ENCODE measurements at regions not wholly inside any gene's neighbourhood (a gene's known extent, or its start where the extent isn't known, plus 50 kb on each side); places are given as distances from the start of the nearest gene placed in this dataset.
A peak's percentile ranks its signal among the peaks of the same experiment; 100 is the strongest.

DNA sequence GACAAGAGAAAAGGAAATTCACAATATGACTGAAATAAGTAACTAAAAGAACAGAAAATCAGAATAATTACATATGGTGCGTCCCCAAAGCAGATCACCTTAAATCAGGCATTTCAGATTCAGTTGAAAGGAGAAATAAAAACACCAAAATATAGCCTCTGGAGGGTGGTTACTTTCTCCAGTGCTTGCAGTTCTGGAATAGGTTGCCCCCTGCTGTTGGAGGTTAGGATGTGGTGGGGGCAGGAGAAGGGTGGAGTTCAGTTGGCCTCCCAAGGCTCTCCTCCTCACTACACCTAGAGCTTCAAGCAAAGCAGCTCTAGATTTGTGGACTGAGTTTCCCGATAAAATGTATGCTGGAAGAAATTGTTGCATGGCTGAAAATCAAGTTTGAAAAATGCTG is 338.2 kb upstream of the TLE4 start:
- TF ChIP-seq, protein P1, sequence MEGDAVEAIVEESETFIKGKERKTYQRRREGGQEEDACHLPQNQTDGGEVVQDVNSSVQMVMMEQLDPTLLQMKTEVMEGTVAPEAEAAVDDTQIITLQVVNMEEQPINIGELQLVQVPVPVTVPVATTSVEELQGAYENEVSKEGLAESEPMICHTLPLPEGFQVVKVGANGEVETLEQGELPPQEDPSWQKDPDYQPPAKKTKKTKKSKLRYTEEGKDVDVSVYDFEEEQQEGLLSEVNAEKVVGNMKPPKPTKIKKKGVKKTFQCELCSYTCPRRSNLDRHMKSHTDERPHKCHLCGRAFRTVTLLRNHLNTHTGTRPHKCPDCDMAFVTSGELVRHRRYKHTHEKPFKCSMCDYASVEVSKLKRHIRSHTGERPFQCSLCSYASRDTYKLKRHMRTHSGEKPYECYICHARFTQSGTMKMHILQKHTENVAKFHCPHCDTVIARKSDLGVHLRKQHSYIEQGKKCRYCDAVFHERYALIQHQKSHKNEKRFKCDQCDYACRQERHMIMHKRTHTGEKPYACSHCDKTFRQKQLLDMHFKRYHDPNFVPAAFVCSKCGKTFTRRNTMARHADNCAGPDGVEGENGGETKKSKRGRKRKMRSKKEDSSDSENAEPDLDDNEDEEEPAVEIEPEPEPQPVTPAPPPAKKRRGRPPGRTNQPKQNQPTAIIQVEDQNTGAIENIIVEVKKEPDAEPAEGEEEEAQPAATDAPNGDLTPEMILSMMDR (IDR thresholded peaks at IDR 0.05; ENCODE audit: low read depth, low read length, missing control alignments): peak; percentile 17
- H3K4me3 ChIP-seq (ENCODE audit: low read depth, low read length): no peak overlapping the region
- no peak for DNase-seq (ENCODE audit: low read depth)
- in situ Hi-C loops (cut with HindIII; ENCODE audit: low sequenced_read_pairs): no loop called here

DNA sequence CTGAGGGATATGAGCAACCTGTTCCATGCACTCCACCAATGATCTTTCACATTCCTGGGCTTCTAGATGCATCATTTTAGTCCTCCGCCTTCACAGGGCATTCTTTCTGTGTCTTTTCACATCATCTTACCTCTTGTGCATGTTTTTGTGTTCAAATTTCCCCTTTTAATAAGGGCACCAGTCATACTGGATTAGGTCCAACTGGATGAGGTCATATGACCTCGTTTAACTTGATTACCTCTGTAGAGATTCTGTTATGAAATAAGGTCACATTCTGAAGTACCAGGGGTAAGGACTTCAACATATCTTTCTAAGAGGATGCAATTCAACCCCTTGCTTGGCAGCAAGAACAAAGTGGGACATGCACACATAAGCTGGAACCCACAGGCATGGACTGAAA is 335.3 kb upstream of the TLE4 start:
- in situ Hi-C loops (cut with HindIII; ENCODE audit: low sequenced_read_pairs): no loop called here
- DNase-seq (ENCODE audit: low read depth): no peak
- no peak overlapping the region for H3K4me3 ChIP-seq (ENCODE audit: low read depth, low read length)
- TF ChIP-seq, protein P1 (IDR thresholded peaks at IDR 0.05; ENCODE audit: low read depth, low read length, missing control alignments): no peak

DNA sequence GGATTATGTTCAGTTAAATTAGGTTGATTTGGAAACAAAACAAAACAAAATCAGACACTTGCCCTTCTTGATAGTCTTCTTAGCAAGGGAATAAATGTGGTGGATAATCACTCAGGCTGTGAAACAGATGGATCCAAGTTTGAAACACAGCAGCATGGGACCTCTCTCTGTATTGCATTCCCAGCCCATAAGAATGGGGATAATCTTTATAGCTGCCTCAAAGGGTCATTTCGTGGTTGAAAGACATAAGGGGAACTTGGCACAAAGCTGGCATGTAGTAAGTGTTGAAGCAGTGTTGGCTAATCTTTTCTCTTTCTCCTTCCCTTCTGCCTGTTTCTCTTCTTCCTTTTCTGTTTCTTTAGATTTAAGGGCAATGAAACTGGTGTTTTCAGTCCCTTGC is 333.9 kb upstream of the TLE4 start:
- H3K4me3 ChIP-seq (ENCODE audit: low read depth, low read length): no peak overlapping the region
- in situ Hi-C loops (cut with HindIII; ENCODE audit: low sequenced_read_pairs): no loop called here
- TF ChIP-seq, protein P1 (IDR thresholded peaks at IDR 0.05; ENCODE audit: low read depth, low read length, missing control alignments): no peak
- DNase-seq (ENCODE audit: low read depth): no peak

DNA sequence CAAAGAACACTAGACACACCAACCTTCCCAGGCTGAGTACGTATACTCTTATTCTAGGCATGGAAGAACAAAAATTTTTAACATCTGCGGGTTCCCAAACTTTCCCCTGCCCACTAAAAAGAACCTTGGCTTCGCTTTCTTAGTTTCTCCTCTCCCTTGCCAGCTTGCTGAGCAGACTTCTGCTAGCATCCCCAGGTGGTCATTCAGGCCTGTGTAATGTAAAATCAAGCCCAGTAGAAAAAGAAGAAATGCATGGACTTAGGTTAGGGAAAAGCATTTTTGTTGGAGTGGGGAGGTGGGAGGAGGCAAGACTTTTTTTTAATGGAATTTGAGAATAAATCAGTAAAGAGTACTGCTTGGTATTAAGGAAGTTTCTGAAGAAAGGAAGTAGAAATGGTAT is 331.0 kb upstream of the TLE4 start:
- DNase-seq (ENCODE audit: low read depth): no peak
- in situ Hi-C loops (cut with HindIII; ENCODE audit: low sequenced_read_pairs): no loop called here
- no peak overlapping the region for H3K4me3 ChIP-seq (ENCODE audit: low read depth, low read length)
- TF ChIP-seq, protein P1 (IDR thresholded peaks at IDR 0.05; ENCODE audit: low read depth, low read length, missing control alignments): no peak

DNA sequence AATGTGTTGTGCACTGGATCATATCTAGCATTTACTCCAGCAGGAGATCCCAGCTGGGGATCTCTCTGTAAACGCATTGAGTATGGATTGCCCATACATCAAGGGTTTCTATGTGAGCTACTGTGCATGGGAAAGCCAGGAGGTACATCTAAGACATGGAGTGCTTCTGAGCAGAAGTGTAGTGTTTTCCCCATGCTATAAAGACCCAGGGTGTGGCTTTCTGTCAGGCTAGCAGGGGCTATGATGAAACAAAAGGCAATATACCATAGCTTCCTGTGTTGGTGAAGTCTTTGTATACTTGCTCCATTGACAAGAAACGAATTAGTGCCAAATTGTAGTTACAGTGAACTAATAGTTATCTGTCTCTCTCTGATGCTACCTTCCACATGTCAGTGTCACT is 329.3 kb upstream of the TLE4 start:
- in situ Hi-C loops (cut with HindIII; ENCODE audit: low sequenced_read_pairs): no loop called here
- no peak overlapping the region for H3K4me3 ChIP-seq (ENCODE audit: low read depth, low read length)
- TF ChIP-seq, protein P1 (IDR thresholded peaks at IDR 0.05; ENCODE audit: low read depth, low read length, missing control alignments): no peak
- DNase-seq (ENCODE audit: low read depth): no peak

DNA sequence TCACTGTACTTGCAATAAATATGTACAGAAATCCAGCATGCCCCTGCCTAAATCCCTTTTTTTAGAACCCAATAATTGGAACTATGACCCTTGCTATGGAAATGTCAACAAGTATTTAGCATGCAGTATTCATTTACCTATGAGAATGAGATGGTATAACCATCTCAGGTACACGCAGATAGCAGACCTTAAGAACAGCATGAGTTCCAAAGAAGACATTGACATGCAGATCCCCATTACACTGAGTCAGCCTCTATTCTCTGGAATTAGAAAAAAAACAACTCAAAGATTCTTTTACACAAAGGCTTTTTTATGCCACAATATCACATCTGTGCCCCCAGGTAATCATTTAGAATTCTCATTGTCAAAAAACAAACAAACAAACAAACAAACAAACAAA is 325.6 kb upstream of the TLE4 start:
- H3K4me3 ChIP-seq (ENCODE audit: low read depth, low read length): no peak overlapping the region
- TF ChIP-seq, protein P1 (IDR thresholded peaks at IDR 0.05; ENCODE audit: low read depth, low read length, missing control alignments): no peak
- no peak for DNase-seq (ENCODE audit: low read depth)
- in situ Hi-C loops (cut with HindIII; ENCODE audit: low sequenced_read_pairs): no loop called here

DNA sequence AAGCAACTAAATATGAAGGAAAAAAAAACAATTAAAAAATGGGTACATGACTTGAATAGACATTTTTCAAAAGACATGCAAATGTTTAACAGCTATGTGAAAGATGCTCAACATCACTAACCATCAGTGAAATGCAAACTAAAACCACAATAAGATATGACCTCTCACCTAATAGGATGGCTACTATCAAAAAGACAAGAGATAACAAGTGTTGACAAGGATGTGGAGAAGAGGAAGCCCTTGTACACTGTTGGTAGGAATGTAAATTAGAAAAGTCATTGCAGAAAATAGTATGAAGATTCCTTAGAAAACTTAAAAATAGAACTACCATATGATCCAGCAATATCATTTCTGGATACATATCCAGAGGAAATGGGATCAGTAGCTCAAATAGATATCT is 324.7 kb upstream of the TLE4 start:
- DNase-seq (ENCODE audit: low read depth): no peak
- TF ChIP-seq, protein P1 (IDR thresholded peaks at IDR 0.05; ENCODE audit: low read depth, low read length, missing control alignments): no peak
- in situ Hi-C loops (cut with HindIII; ENCODE audit: low sequenced_read_pairs): no loop called here
- H3K4me3 ChIP-seq (ENCODE audit: low read depth, low read length): no peak overlapping the region
